ENCODE measurements at regions not wholly inside any gene's neighbourhood (a gene's known extent, or its start where the extent isn't known, plus 50 kb on each side); places are given as distances from the start of the nearest gene placed in this dataset.
A peak's percentile ranks its signal among the peaks of the same experiment; 100 is the strongest.

GRCh38 chr3:107271787-107272387 lies 105.4 kb upstream of the CCDC54 start:
- DNase-seq (ENCODE audit: low read depth) = peak; percentile 6
- peak; percentile 70 for TF ChIP-seq CTCF (conservative IDR thresholded peaks at IDR 0.05; ENCODE audit: low read depth, low read length)

GRCh38 chr3:107272471-107272870 lies 104.8 kb upstream of the CCDC54 start:
- no peak for TF ChIP-seq CTCF (conservative IDR thresholded peaks at IDR 0.05; ENCODE audit: low read depth, low read length)
- H3K4me3 ChIP-seq (ENCODE audit: low read depth, low read length) = no peak overlapping the region
- no peak for DNase-seq (ENCODE audit: low read depth)

More at GRCh38 chr3:107271787-107272387, 105.4 kb upstream of the CCDC54 start:
- no peak overlapping the region for H3K4me3 ChIP-seq (ENCODE audit: low read depth, low read length)

GRCh38 chr3:107272885-107273284 lies 104.4 kb upstream of the CCDC54 start:
- no peak overlapping the region for H3K4me3 ChIP-seq (ENCODE audit: low read depth, low read length)
- peak; percentile 15 for TF ChIP-seq CTCF (conservative IDR thresholded peaks at IDR 0.05; ENCODE audit: low read depth, low read length)
- DNase-seq (ENCODE audit: low read depth) = no peak

- no peak overlapping the region for H3K4me3 ChIP-seq (ENCODE audit: low read depth, low read length)
- no peak for DNase-seq (ENCODE audit: low read depth)
- TF ChIP-seq CTCF (conservative IDR thresholded peaks at IDR 0.05; ENCODE audit: low read depth, low read length) = no peak
Observed at GRCh38 chr3:107273771-107274170, 103.5 kb upstream of the CCDC54 start.

GRCh38 chr3:107275511-107275910 lies 101.7 kb upstream of the CCDC54 start:
- TF ChIP-seq CTCF (conservative IDR thresholded peaks at IDR 0.05; ENCODE audit: low read depth, low read length) = no peak
- DNase-seq (ENCODE audit: low read depth) = no peak

GRCh38 chr3:107283948-107284347 lies 93.3 kb upstream of the CCDC54 start:
- no peak for TF ChIP-seq CTCF (conservative IDR thresholded peaks at IDR 0.05; ENCODE audit: low read depth, low read length)
- H3K4me3 ChIP-seq (ENCODE audit: low read depth, low read length) = no peak overlapping the region
- no peak for DNase-seq (ENCODE audit: low read depth)

More at GRCh38 chr3:107275511-107275910, 101.7 kb upstream of the CCDC54 start:
- no peak overlapping the region for H3K4me3 ChIP-seq (ENCODE audit: low read depth, low read length)

GRCh38 chr3:107284612-107285011 lies 92.6 kb upstream of the CCDC54 start:
- no peak for TF ChIP-seq CTCF (conservative IDR thresholded peaks at IDR 0.05; ENCODE audit: low read depth, low read length)
- H3K4me3 ChIP-seq (ENCODE audit: low read depth, low read length) = no peak overlapping the region
- no peak for DNase-seq (ENCODE audit: low read depth)
